GM18498 (cell line): ENCODE measurements at regions not wholly inside any gene's neighbourhood (a gene's known extent, or its start where the extent isn't known, plus 50 kb on each side); places are given as distances from the start of the nearest gene placed in this dataset.
"Not testable (repeated sequence)": the region's sequence is repeated elsewhere in the genome, so short reads cannot be mapped to it uniquely, and the experiment has no call there.

Experiments used
- ATAC-seq: cut with Tn5 transposase; IDR thresholded peaks from one replicate; pipeline ENCODE4 v1.9.1; 2021; ENCODE audit warnings: mild to moderate bottlenecking, moderate library complexity; ENCODE audit not compliant: unreplicated experiment

GRCh38 chr5:148741766-148742165, 84.6 kb upstream of the ADRB2 start:
- not testable (repeated sequence) for ATAC-seq

- not testable (repeated sequence) for ATAC-seq
Measured at GRCh38 chr5:148744380-148744779, 82.0 kb upstream of the ADRB2 start.

- ATAC-seq: peak; percentile 88
Measured at GRCh38 chr5:148746826-148747535, 79.4 kb upstream of the ADRB2 start.

- ATAC-seq: no peak
Measured at GRCh38 chr5:148747536-148747906, 78.9 kb upstream of the ADRB2 start.

GRCh38 chr5:148748702-148749392, 77.6 kb upstream of the ADRB2 start:
- no peak for ATAC-seq

GRCh38 chr5:148750614-148751013, 75.8 kb upstream of the ADRB2 start:
- ATAC-seq: no peak

- ATAC-seq: no peak
Measured at GRCh38 chr5:148751025-148751424, 75.4 kb upstream of the ADRB2 start.

GRCh38 chr5:148752375-148752774, 74.0 kb upstream of the ADRB2 start:
- ATAC-seq: not testable (repeated sequence)

GRCh38 chr5:148759101-148759500, 67.3 kb upstream of the ADRB2 start:
- no peak for ATAC-seq

GRCh38 chr5:148760945-148761638, 65.3 kb upstream of the ADRB2 start:
- peak; percentile 100 for ATAC-seq

GRCh38 chr5:148763996-148764395, 62.4 kb upstream of the ADRB2 start:
- ATAC-seq: no peak

GRCh38 chr5:148765061-148765460, 61.4 kb upstream of the ADRB2 start:
- no peak for ATAC-seq

- ATAC-seq: no peak
Measured at GRCh38 chr5:148768806-148769415, 57.5 kb upstream of the ADRB2 start.

- no peak for ATAC-seq
Measured at GRCh38 chr5:148769941-148770340, 56.5 kb upstream of the ADRB2 start.

GRCh38 chr5:148774313-148774712, 52.1 kb upstream of the ADRB2 start:
- ATAC-seq: no peak

- ATAC-seq: no peak
Measured at GRCh38 chr5:148776261-148776660, 50.1 kb upstream of the ADRB2 start.
